ENCODE measurements at regions not wholly inside any gene's neighbourhood (a gene's known extent, or its start where the extent isn't known, plus 50 kb on each side); places are given as distances from the start of the nearest gene placed in this dataset.

GRCh38 chr12:98291828-98292227 lies 223.6 kb upstream of the TMPO start:
- TF ChIP-seq GATA3 (IDR thresholded peaks at IDR 0.05; ENCODE audit: low read depth, low read length) (no peak), GATA2 (IDR thresholded peaks at IDR 0.05; ENCODE audit: low read depth, low read length) (no peak)

- no peak for TF ChIP-seq GATA3 (IDR thresholded peaks at IDR 0.05; ENCODE audit: low read depth, low read length)
- no peak for TF ChIP-seq GATA2 (IDR thresholded peaks at IDR 0.05; ENCODE audit: low read depth, low read length)
Observed at GRCh38 chr12:98294051-98294805, 221.2 kb upstream of the TMPO start.

GRCh38 chr12:98295681-98296080 lies 219.7 kb upstream of the TMPO start:
- TF ChIP-seq GATA2 (IDR thresholded peaks at IDR 0.05; ENCODE audit: low read depth, low read length) (no peak), GATA3 (IDR thresholded peaks at IDR 0.05; ENCODE audit: low read depth, low read length) (no peak)

DNA sequence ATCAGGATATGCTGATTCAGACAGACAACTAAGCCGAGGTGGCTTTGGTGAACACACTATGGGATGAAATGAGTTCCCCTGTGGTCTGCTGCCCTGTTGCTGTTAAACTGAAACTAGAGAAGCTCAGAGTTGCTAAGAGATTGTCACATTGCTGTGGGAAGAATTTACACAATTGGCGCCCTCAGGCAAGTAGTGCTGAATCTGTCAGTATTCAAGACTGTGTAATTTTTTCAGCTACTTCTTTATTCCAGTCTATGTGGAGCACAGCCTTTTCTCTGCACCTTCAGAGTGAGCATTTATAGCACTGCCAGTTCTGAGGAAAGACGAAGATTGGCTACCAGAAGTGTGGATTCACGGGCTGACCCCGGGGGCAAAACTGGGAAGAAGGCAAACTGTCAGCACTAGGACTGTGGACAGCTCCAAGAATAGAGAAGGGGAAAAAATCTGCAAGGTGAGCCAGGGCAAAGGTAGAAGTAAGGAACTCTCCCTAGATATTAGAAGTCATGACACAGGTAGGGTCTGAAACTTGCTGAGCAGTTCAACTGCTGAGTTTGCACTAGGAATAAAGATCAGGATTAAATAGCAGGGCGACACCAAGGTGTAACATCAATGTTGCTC lies 218.8 kb upstream of the TMPO start:
- TF ChIP-seq GATA2 (IDR thresholded peaks at IDR 0.05; ENCODE audit: low read depth, low read length) (no peak), GATA3 (IDR thresholded peaks at IDR 0.05; ENCODE audit: low read depth, low read length) (no peak)

GRCh38 chr12:98297538-98297937 lies 217.9 kb upstream of the TMPO start:
- no peak for TF ChIP-seq GATA3 (IDR thresholded peaks at IDR 0.05; ENCODE audit: low read depth, low read length)
- no peak for TF ChIP-seq GATA2 (IDR thresholded peaks at IDR 0.05; ENCODE audit: low read depth, low read length)

GRCh38 chr12:98308141-98308540 lies 207.2 kb upstream of the TMPO start:
- TF ChIP-seq GATA3 (IDR thresholded peaks at IDR 0.05; ENCODE audit: low read depth, low read length) (no peak), GATA2 (IDR thresholded peaks at IDR 0.05; ENCODE audit: low read depth, low read length) (no peak)

- TF ChIP-seq GATA2 (IDR thresholded peaks at IDR 0.05; ENCODE audit: low read depth, low read length) (no peak), GATA3 (IDR thresholded peaks at IDR 0.05; ENCODE audit: low read depth, low read length) (no peak)
Observed at GRCh38 chr12:98317939-98318899, 197.2 kb upstream of the TMPO start.

- no peak for TF ChIP-seq GATA2 (IDR thresholded peaks at IDR 0.05; ENCODE audit: low read depth, low read length)
Observed at GRCh38 chr12:98319716-98320425, 195.5 kb upstream of the TMPO start.

GRCh38 chr12:98325003-98325402 lies 190.4 kb upstream of the TMPO start:
- no peak for TF ChIP-seq GATA2 (IDR thresholded peaks at IDR 0.05; ENCODE audit: low read depth, low read length)
- TF ChIP-seq GATA3 (IDR thresholded peaks at IDR 0.05; ENCODE audit: low read depth, low read length): no peak

GRCh38 chr12:98328467-98328866 lies 186.9 kb upstream of the TMPO start:
- TF ChIP-seq GATA2 (IDR thresholded peaks at IDR 0.05; ENCODE audit: low read depth, low read length): no peak
- no peak for TF ChIP-seq GATA3 (IDR thresholded peaks at IDR 0.05; ENCODE audit: low read depth, low read length)

GRCh38 chr12:98329589-98329988 lies 185.8 kb upstream of the TMPO start:
- no peak for TF ChIP-seq GATA3 (IDR thresholded peaks at IDR 0.05; ENCODE audit: low read depth, low read length)
- TF ChIP-seq GATA2 (IDR thresholded peaks at IDR 0.05; ENCODE audit: low read depth, low read length): no peak

DNA sequence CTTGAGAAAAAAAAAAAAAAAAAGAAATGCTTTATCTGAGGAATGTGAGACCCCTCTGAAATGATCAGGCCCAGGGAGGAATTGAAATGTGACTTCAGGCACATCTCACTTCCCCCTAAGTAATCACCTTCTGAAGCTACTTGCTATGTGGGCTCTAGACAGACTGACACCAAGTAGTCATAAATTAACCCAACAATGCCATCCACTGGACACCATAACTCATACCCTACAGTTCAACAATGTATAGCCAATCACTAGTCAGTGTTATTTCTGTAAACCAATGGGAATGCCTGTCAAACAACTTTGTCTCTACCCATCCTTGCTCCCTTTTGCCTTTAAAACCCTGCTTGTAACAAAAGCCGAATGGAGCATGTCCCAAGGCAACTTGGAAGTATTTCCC lies 182.7 kb upstream of the TMPO start:
- TF ChIP-seq GATA2 (IDR thresholded peaks at IDR 0.05; ENCODE audit: low read depth, low read length): no peak
- no peak for TF ChIP-seq GATA3 (IDR thresholded peaks at IDR 0.05; ENCODE audit: low read depth, low read length)

DNA sequence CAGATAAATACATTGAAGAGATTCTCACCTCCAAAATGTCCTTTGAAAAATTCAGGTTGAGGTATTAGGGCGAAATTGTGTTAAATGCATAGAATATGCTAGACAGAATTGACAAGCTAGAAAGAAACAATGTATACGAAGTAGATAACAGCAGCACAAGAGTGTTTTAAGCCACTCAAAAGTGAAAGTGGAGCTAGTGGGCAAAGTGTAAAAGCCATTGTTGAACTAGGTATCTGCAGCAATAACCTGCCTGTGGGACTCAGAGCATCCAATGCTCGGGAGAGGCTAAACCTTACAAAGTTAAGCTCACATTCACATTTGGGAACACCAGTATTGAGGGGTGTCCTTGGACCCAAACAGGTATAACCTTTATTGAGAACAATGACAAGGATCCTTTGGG lies 180.6 kb upstream of the TMPO start:
- TF ChIP-seq GATA3 (IDR thresholded peaks at IDR 0.05; ENCODE audit: low read depth, low read length): no peak
- no peak for TF ChIP-seq GATA2 (IDR thresholded peaks at IDR 0.05; ENCODE audit: low read depth, low read length)

- TF ChIP-seq GATA2 (IDR thresholded peaks at IDR 0.05; ENCODE audit: low read depth, low read length): no peak
- TF ChIP-seq GATA3 (IDR thresholded peaks at IDR 0.05; ENCODE audit: low read depth, low read length): no peak
Observed at GRCh38 chr12:98341026-98341425, 174.4 kb upstream of the TMPO start.

Data from SH-SY5Y (cell line).